A549 (cell line): ENCODE measurements at regions not wholly inside any gene's neighbourhood (a gene's known extent, or its start where the extent isn't known, plus 50 kb on each side); places are given as distances from the start of the nearest gene placed in this dataset.

ENCODE experiments used
- ATAC-seq, 2 experiments: fragments of 200-7000 bp in 1 of 2; fragments of >200 bp in 1 of 2; cut with Nextera tagmentation in 1 of 2; cut with Tn5 transposase in 1 of 2; 3 replicates each; pipeline versions ENCODE4 v1.8.0 to v1.9.1; 2018 to 2020; ENCODE audit warnings: mild to moderate bottlenecking in 1 of 2, moderate library complexity in 1 of 2
- CTCF ChIA-PET: fragments of 300-600 bp; sonication (Branson Sonifier 250); formaldehyde crosslinking; extraction: SDS; loops from one replicate; lab custom pipeline; 2021; ENCODE audit warnings: antibody characterized with exemption, inconsistent platforms; lab: Yijun Ruan, JAX
- POLR2A ChIA-PET: fragments of 350-600 bp; formaldehyde crosslinking; extraction: SDS; loops from one replicate; lab custom pipeline; 2021; ENCODE audit warnings: antibody characterized with exemption, inconsistent platforms; lab: Yijun Ruan, JAX
- DNase-seq, 2 experiments: peaks; one replicate each; pipeline versions ENCODE4 v3.0.0 to v3.0.0-alpha.2; 2011 to 2016; ENCODE audit warnings: low read depth in 1 of 2, low spot score in 1 of 2
- FAIRE-seq: peaks from 2 replicates; lab custom pipeline; 2011; peaks lifted over from hg19 to GRCh38; lab: Jason Lieb, UNC
- H3K27ac ChIP-seq, 2 experiments: fragments of >200 bp; sonication (Bioruptor Twin); formaldehyde crosslinking; 3 replicates each; pipeline ENCODE4 v1.5.1; 2016 to 2017
- H3K4me1 ChIP-seq: fragments of >200 bp; sonication (Bioruptor Twin); formaldehyde crosslinking; 3 replicates; pipeline ENCODE4 v1.6.1; 2016
- H3K4me2 ChIP-seq: fragments of >200 bp; sonication (Bioruptor Twin); formaldehyde crosslinking; 3 replicates; pipeline ENCODE4 v1.6.1; 2016
- H3K4me3 ChIP-seq: fragments of >200 bp; sonication (Bioruptor Twin); formaldehyde crosslinking; 3 replicates; pipeline ENCODE4 v1.5.1; 2016
- H3K9me3 ChIP-seq: fragments of >200 bp; sonication (Bioruptor Twin); formaldehyde crosslinking; 3 replicates; pipeline ENCODE4 v1.6.1; 2016
- CBX8 ChIP-seq: fragments of 200-600 bp; sonication (generic); IDR thresholded peaks from 2 replicates; pipeline ENCODE4 v1.6.1; 2016
- CHD2 ChIP-seq: fragments of 150-350 bp; IDR thresholded peaks from 2 replicates; pipeline ENCODE4 v1.6.1; 2014; ENCODE audit warnings: low read length; ENCODE audit not compliant: partially characterized antibody
- CHD4 ChIP-seq: fragments of 200-600 bp; sonication (generic); IDR thresholded peaks from 2 replicates; pipeline ENCODE4 v1.6.1; 2016; ENCODE audit warnings: antibody characterized with exemption, mild to moderate bottlenecking, borderline replicate concordance
- CTCF ChIP-seq: fragments of >200 bp; sonication (Bioruptor Twin); formaldehyde crosslinking; IDR thresholded peaks from 3 replicates; pipeline ENCODE4 v1.5.1; 2016
- ELK1 ChIP-seq: fragments of 150-350 bp; IDR thresholded peaks from 2 replicates; pipeline ENCODE4 v1.6.1; 2014; ENCODE audit warnings: low read depth, mild to moderate bottlenecking, low read length
- FOSB ChIP-seq: fragments of 250-450 bp; sonication (Bioruptor Pico); IDR thresholded peaks from 2 replicates; pipeline ENCODE4 v1.5.0; 2020; ENCODE audit warnings: mild to moderate bottlenecking, moderate library complexity
- FOSL2 ChIP-seq, 2 experiments: fragments of 450-650 bp in 1 of 2; fragments of >200 bp in 1 of 2; sonication (Bioruptor Twin) in 1 of 2; formaldehyde crosslinking; IDR thresholded peaks; 2 replicates each; pipeline versions ENCODE4 v1.5.0 to v1.6.1; 2016 to 2020; ENCODE audit warnings: mild to moderate bottlenecking in 1 of 2, moderate library complexity in 1 of 2
- GATA3 ChIP-seq: IDR thresholded peaks from 2 replicates; pipeline ENCODE4 v1.6.1; 2012; ENCODE audit warnings: borderline replicate concordance
- HOXA7 ChIP-seq: fragments of 250-450 bp; sonication (Bioruptor Pico); IDR thresholded peaks from 2 replicates; pipeline ENCODE4 v1.5.0; 2020; ENCODE audit warnings: mild to moderate bottlenecking, moderate library complexity
- JUNB ChIP-seq: fragments of >200 bp; sonication (Bioruptor Twin); formaldehyde crosslinking; IDR thresholded peaks from 2 replicates; pipeline ENCODE4 v1.6.1; 2016
- KDM1A ChIP-seq: fragments of 200-600 bp; sonication (generic); IDR thresholded peaks from 2 replicates; pipeline ENCODE4 v1.6.1; 2016; ENCODE audit warnings: low read depth, mild to moderate bottlenecking
- KDM5A ChIP-seq: fragments of 200-600 bp; sonication (generic); IDR thresholded peaks from 2 replicates; pipeline ENCODE4 v1.6.1; 2016; ENCODE audit warnings: antibody characterized with exemption, mild to moderate bottlenecking
- MAFK ChIP-seq: fragments of 450-650 bp; IDR thresholded peaks from 2 replicates; pipeline ENCODE4 v1.6.1; 2014; ENCODE audit not compliant: partially characterized antibody
- NFE2L2 ChIP-seq: fragments of 150-350 bp; conservative IDR thresholded peaks from 2 replicates; pipeline ENCODE4 v1.6.1; 2014; ENCODE audit warnings: low read length
- NPAS2 ChIP-seq: fragments of 250-450 bp; sonication (Bioruptor Pico); IDR thresholded peaks from 2 replicates; pipeline ENCODE4 v1.8.0; 2022; ENCODE audit warnings: mild to moderate bottlenecking, moderate library complexity, borderline replicate concordance
- NR3C1 ChIP-seq: fragments of >200 bp; sonication (Bioruptor Twin); formaldehyde crosslinking; IDR thresholded peaks from 3 replicates; pipeline ENCODE4 v1.6.1; 2017
- PHF8 ChIP-seq: fragments of 200-600 bp; sonication (generic); IDR thresholded peaks from 2 replicates; pipeline ENCODE4 v1.6.1; 2016; ENCODE audit warnings: low read depth, mild to moderate bottlenecking, antibody characterized with exemption, moderate library complexity, borderline replicate concordance
- POLR2A ChIP-seq: IDR thresholded peaks from 2 replicates; pipeline ENCODE4 v1.6.1; 2012; ENCODE audit warnings: mild to moderate bottlenecking, low read length
- POLR2AphosphoS2 ChIP-seq: conservative IDR thresholded peaks from 2 replicates; pipeline ENCODE4 v1.6.1; 2012; ENCODE audit warnings: low read length, improper control_type of control experiment, inconsistent platforms
- RARB ChIP-seq: fragments of 250-450 bp; sonication (Bioruptor Pico); IDR thresholded peaks from 2 replicates; pipeline ENCODE4 v1.8.0; 2021; ENCODE audit warnings: mild to moderate bottlenecking, moderate library complexity
- REST ChIP-seq: fragments of 200-600 bp; sonication (generic); IDR thresholded peaks from 2 replicates; pipeline ENCODE4 v1.6.1; 2016; ENCODE audit warnings: antibody characterized with exemption, mild to moderate bottlenecking, moderate library complexity
- RFX5 ChIP-seq: fragments of 450-650 bp; IDR thresholded peaks from 2 replicates; pipeline ENCODE4 v1.7.1; 2014; ENCODE audit warnings: antibody characterized with exemption, mild to moderate bottlenecking, moderate library complexity
- SREBF2 ChIP-seq: fragments of 450-650 bp; IDR thresholded peaks from 2 replicates; pipeline ENCODE4 v1.6.1; 2014; ENCODE audit warnings: mild to moderate bottlenecking, moderate library complexity
- TFCP2L1 ChIP-seq: fragments of 250-450 bp; sonication (Bioruptor Pico); IDR thresholded peaks from 2 replicates; pipeline ENCODE4 v1.5.0; 2021; ENCODE audit warnings: mild to moderate bottlenecking
- ZFP36 ChIP-seq: fragments of 450-650 bp; IDR thresholded peaks from 2 replicates; pipeline ENCODE4 v1.6.1; 2014; ENCODE audit warnings: borderline replicate concordance; ENCODE audit not compliant: partially characterized antibody
- WGBS: methylation state at CpG from one replicate; pipeline ENCODE4 v1.1.6; 2017; ENCODE audit errors: missing lambda C conversion rate; 5-methylcytosine and 5-hydroxymethylcytosine counted together

- TF ChIP-seq JUNB: no peak
- TF ChIP-seq RARB (CRISPR knock-in tag): no peak
- no peak for TF ChIP-seq GATA3
- TF ChIP-seq KDM5A: no peak
- no peak for TF ChIP-seq MAFK
- no peak for TF ChIP-seq CTCF
- TF ChIP-seq FOSB (CRISPR knock-in tag): no peak
- TF ChIP-seq RFX5: no peak
- no peak for TF ChIP-seq POLR2A
- TF ChIP-seq REST: no peak
- no peak for TF ChIP-seq PHF8
- TF ChIP-seq HOXA7 (CRISPR knock-in tag): no peak
- no peak for TF ChIP-seq SREBF2
- no peak for TF ChIP-seq CHD4
- no peak for TF ChIP-seq FOSL2 (IDR thresholded peaks at IDR 0.05)
- no peak for TF ChIP-seq FOSL2 (CRISPR knock-in tag; IDR thresholded peaks at IDR 0.05)
- no peak for TF ChIP-seq ZFP36
- FAIRE-seq (no peak), DNase-seq (no peak), ATAC-seq (no peak)
- H3K4me2 ChIP-seq: no peak overlapping the region
- POLR2A ChIA-PET: no interaction called here
- CTCF ChIA-PET: interaction anchor here (0.5 to 2.3 kb wide), 2 partner anchors 66 to 1125 kb away, joined by 3 to 6 read pairs; no protein-coding TSS in a partner anchor
- H3K9me3 ChIP-seq: no peaks in the 10 kb centered on the region
- WGBS: 49% methylated on average over 8 of the region's 8 CpGs
- no peaks in the 10 kb centered on the region for H3K4me1 ChIP-seq
- no peak overlapping the region for H3K4me3 ChIP-seq
- no peak overlapping the region for H3K27ac ChIP-seq
Measured at GRCh38 chr5:174245516-174246075, 200.1 kb downstream of the NSG2 start.

- CTCF ChIA-PET: interaction anchor here (2.3 kb wide), 1 partner anchor 65 kb away, joined by 6 read pairs; no protein-coding TSS in a partner anchor
- ATAC-seq (no peak), DNase-seq (no peak), FAIRE-seq (no peak)
- Histone ChIP-seq H3K4me1 (no peaks in the 10 kb centered on the region), H3K4me2 (no peak overlapping the region), H3K4me3 (no peak overlapping the region), H3K27ac (no peak overlapping the region), H3K9me3 (no peaks in the 10 kb centered on the region)
- TF ChIP-seq PHF8 (no peak), POLR2AphosphoS2 (no peak), NPAS2 (CRISPR knock-in tag) (no peak), CHD2 (no peak), KDM1A (no peak)
- POLR2A ChIA-PET: no interaction called here
- 8% methylated on average over 1 of the region's 1 CpG for WGBS
Measured at GRCh38 chr5:174246743-174247142, 201.2 kb downstream of the NSG2 start.

GRCh38 chr5:174247301-174247700 is 201.8 kb downstream of the NSG2 start:
- ChIA-PET POLR2A (no interaction called here), CTCF (no interaction called here)
- Histone ChIP-seq H3K9me3 (no peaks in the 10 kb centered on the region), H3K4me1 (no peaks in the 10 kb centered on the region), H3K4me3 (no peak overlapping the region), H3K4me2 (no peak overlapping the region), H3K27ac (no peak overlapping the region)
- DNase-seq: no peak
- no peak for TF ChIP-seq CBX8
- TF ChIP-seq ELK1: no peak
- no peak for TF ChIP-seq NR3C1
- TF ChIP-seq NFE2L2: no peak
- no peak for TF ChIP-seq TFCP2L1 (CRISPR knock-in tag)
- WGBS: 49% methylated on average over 9 of the region's 9 CpGs
- no peak for ATAC-seq
- FAIRE-seq: no peak
